ENCODE measurements at regions not wholly inside any gene's neighbourhood (a gene's known extent, or its start where the extent isn't known, plus 50 kb on each side); places are given as distances from the start of the nearest gene placed in this dataset.

- H3K4me1 ChIP-seq (ENCODE audit: control insufficient read depth, insufficient read depth, low read length) = no peaks in the 10 kb centered on the region
- H3K27ac ChIP-seq (ENCODE audit: low read length) = no peak overlapping the region
- H3K9me3 ChIP-seq (replicated peaks; ENCODE audit: control insufficient read depth, low read depth, low read length) = peaks cover 2% of the 10 kb centered on the region
- WGBS (ENCODE audit: insufficient coverage) = no CpG with 5 or more reads among the region's 3 CpGs
- no peak for DNase-seq
- peaks cover 11% of the 10 kb centered on the region for H3K27me3 ChIP-seq (ENCODE audit: control insufficient read depth, insufficient read depth, low read length)
- no peak overlapping the region for H3K4me3 ChIP-seq (ENCODE audit: low read length)
- no peaks in the 10 kb centered on the region for H3K36me3 ChIP-seq (ENCODE audit: control insufficient read depth, insufficient read depth, low read length)
Measured at GRCh38 chr14:65186951-65187350, 84.6 kb upstream of the MAX start.

GRCh38 chr14:65187421-65188049 lies 85.2 kb upstream of the MAX start:
- Histone ChIP-seq H3K4me3 (ENCODE audit: low read length) (no peak overlapping the region), H3K9me3 (replicated peaks; ENCODE audit: control insufficient read depth, low read depth, low read length) (no peaks in the 10 kb centered on the region), H3K27me3 (ENCODE audit: control insufficient read depth, insufficient read depth, low read length) (peaks cover 11% of the 10 kb centered on the region), H3K27ac (ENCODE audit: low read length) (no peak overlapping the region), H3K36me3 (ENCODE audit: control insufficient read depth, insufficient read depth, low read length) (no peaks in the 10 kb centered on the region), H3K4me1 (ENCODE audit: control insufficient read depth, insufficient read depth, low read length) (no peaks in the 10 kb centered on the region)
- 51% methylated on average over 7 of the region's 8 CpGs for WGBS (ENCODE audit: insufficient coverage)
- no peak for DNase-seq

GRCh38 chr14:65190312-65190711 lies 88.0 kb upstream of the MAX start:
- Histone ChIP-seq H3K36me3 (ENCODE audit: control insufficient read depth, insufficient read depth, low read length) (no peaks in the 10 kb centered on the region), H3K4me3 (ENCODE audit: low read length) (no peak overlapping the region), H3K9me3 (replicated peaks; ENCODE audit: control insufficient read depth, low read depth, low read length) (no peaks in the 10 kb centered on the region), H3K4me1 (ENCODE audit: control insufficient read depth, insufficient read depth, low read length) (no peaks in the 10 kb centered on the region), H3K27ac (ENCODE audit: low read length) (no peak overlapping the region), H3K27me3 (ENCODE audit: control insufficient read depth, insufficient read depth, low read length) (peaks cover 10% of the 10 kb centered on the region)
- DNase-seq = no peak
- WGBS (ENCODE audit: insufficient coverage) = 69% methylated on average over 2 of the region's 4 CpGs

DNA sequence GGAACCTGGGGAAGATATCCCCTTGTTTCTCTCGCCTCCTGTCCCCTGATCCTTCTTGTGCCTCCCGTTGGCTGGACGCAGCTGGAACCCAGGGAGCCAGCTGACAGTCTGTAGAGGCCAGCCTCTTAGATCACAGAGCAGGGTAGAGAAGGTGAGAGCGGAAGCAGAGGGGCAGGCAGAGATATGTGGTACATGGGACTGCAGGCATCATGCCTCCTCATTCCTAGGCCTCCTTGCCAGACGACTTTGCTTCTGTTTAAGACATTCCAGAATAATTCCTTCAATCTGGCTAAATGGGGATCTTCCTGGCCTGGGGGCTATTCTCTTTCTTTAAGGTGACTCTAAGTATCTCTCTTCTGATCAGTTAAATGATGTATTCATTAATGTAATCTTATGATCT lies 89.4 kb upstream of the MAX start:
- no peaks in the 10 kb centered on the region for H3K9me3 ChIP-seq (replicated peaks; ENCODE audit: control insufficient read depth, low read depth, low read length)
- DNase-seq = no peak
- no peak overlapping the region for H3K27ac ChIP-seq (ENCODE audit: low read length)
- no peaks in the 10 kb centered on the region for H3K36me3 ChIP-seq (ENCODE audit: control insufficient read depth, insufficient read depth, low read length)
- WGBS (ENCODE audit: insufficient coverage) = 61% methylated on average over 3 of the region's 5 CpGs
- H3K4me1 ChIP-seq (ENCODE audit: control insufficient read depth, insufficient read depth, low read length) = no peaks in the 10 kb centered on the region
- no peak overlapping the region for H3K4me3 ChIP-seq (ENCODE audit: low read length)
- peaks cover 10% of the 10 kb centered on the region for H3K27me3 ChIP-seq (ENCODE audit: control insufficient read depth, insufficient read depth, low read length)

GRCh38 chr14:65192686-65193085 lies 90.4 kb upstream of the MAX start:
- no peak overlapping the region for H3K27ac ChIP-seq (ENCODE audit: low read length)
- no peaks in the 10 kb centered on the region for H3K4me1 ChIP-seq (ENCODE audit: control insufficient read depth, insufficient read depth, low read length)
- 67% methylated on average over 1 of the region's 1 CpG for WGBS (ENCODE audit: insufficient coverage)
- no peaks in the 10 kb centered on the region for H3K36me3 ChIP-seq (ENCODE audit: control insufficient read depth, insufficient read depth, low read length)
- peaks cover 5% of the 10 kb centered on the region for H3K27me3 ChIP-seq (ENCODE audit: control insufficient read depth, insufficient read depth, low read length)
- DNase-seq = no peak
- H3K9me3 ChIP-seq (replicated peaks; ENCODE audit: control insufficient read depth, low read depth, low read length) = no peaks in the 10 kb centered on the region
- H3K4me3 ChIP-seq (ENCODE audit: low read length) = no peak overlapping the region

GRCh38 chr14:65193916-65194590 lies 91.7 kb upstream of the MAX start:
- no peaks in the 10 kb centered on the region for H3K9me3 ChIP-seq (replicated peaks; ENCODE audit: control insufficient read depth, low read depth, low read length)
- no peak overlapping the region for H3K27ac ChIP-seq (ENCODE audit: low read length)
- no CpG with 5 or more reads among the region's 3 CpGs for WGBS (ENCODE audit: insufficient coverage)
- H3K27me3 ChIP-seq (ENCODE audit: control insufficient read depth, insufficient read depth, low read length) = peaks cover 4% of the 10 kb centered on the region
- no peak for DNase-seq
- H3K4me1 ChIP-seq (ENCODE audit: control insufficient read depth, insufficient read depth, low read length) = no peaks in the 10 kb centered on the region
- no peaks in the 10 kb centered on the region for H3K36me3 ChIP-seq (ENCODE audit: control insufficient read depth, insufficient read depth, low read length)
- no peak overlapping the region for H3K4me3 ChIP-seq (ENCODE audit: low read length)

DNA sequence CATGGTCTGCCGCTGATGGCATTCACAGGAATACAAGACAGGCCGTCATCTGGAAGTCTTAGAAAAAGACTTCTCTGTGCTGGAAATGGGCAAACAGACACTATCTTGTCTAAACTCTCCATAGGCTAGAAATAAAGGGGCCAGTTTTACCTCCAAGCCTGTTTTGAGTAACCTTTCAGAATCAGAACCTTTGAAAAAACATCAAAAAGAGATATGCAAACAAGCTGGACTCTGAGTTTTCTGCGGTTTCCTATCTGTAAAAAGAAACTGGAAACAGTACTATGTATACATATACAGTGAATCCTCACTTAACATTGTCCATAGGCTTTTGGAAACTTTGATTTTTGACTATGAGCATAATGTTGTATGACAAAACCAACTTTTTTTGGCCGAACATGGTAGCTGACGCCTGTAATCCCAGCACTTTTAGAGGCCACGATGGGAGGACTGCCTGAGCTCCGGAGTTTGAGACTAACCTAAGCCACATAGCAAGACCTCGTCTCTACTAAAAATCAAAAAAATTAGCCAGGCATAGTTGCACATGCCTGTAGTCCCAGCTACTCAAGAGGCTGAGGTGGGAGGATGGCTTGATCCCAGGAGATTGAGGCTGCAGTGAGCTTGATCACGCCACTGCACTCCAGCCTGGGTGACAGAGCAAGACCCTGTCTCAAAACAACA lies 92.9 kb upstream of the MAX start:
- Histone ChIP-seq H3K9me3 (replicated peaks; ENCODE audit: control insufficient read depth, low read depth, low read length) (no peaks in the 10 kb centered on the region), H3K27ac (ENCODE audit: low read length) (no peak overlapping the region), H3K4me3 (ENCODE audit: low read length) (no peak overlapping the region), H3K36me3 (ENCODE audit: control insufficient read depth, insufficient read depth, low read length) (no peaks in the 10 kb centered on the region), H3K4me1 (ENCODE audit: control insufficient read depth, insufficient read depth, low read length) (no peaks in the 10 kb centered on the region), H3K27me3 (ENCODE audit: control insufficient read depth, insufficient read depth, low read length) (peaks cover 2% of the 10 kb centered on the region)
- 75% methylated on average over 2 of the region's 9 CpGs for WGBS (ENCODE audit: insufficient coverage)
- DNase-seq = no peak

DNA sequence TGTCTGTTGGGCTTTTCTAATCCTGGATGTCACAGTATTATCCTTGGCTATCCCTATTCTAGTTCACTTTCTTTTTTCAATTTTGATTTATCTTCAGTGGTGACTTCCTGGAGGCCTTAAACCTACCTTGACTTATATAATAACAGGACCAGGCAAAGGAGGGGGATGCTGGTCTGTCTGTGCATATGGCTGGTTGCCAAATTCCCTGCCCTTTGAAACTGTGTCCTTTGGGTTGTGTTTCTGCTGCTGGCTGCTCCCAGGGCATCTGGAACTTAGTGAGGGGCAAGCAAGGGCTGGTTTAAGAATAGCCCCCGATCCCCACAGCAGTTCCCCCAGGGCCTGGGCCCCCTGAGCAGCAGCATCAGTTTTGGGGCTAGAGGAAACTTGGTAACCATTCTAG lies 96.0 kb upstream of the MAX start:
- H3K27ac ChIP-seq (ENCODE audit: low read length) = no peak overlapping the region
- peaks cover 2% of the 10 kb centered on the region for H3K27me3 ChIP-seq (ENCODE audit: control insufficient read depth, insufficient read depth, low read length)
- H3K9me3 ChIP-seq (replicated peaks; ENCODE audit: control insufficient read depth, low read depth, low read length) = no peaks in the 10 kb centered on the region
- no CpG with 5 or more reads among the region's 1 CpG for WGBS (ENCODE audit: insufficient coverage)
- no peak for DNase-seq
- no peaks in the 10 kb centered on the region for H3K36me3 ChIP-seq (ENCODE audit: control insufficient read depth, insufficient read depth, low read length)
- no peak overlapping the region for H3K4me3 ChIP-seq (ENCODE audit: low read length)
- H3K4me1 ChIP-seq (ENCODE audit: control insufficient read depth, insufficient read depth, low read length) = no peaks in the 10 kb centered on the region

DNA sequence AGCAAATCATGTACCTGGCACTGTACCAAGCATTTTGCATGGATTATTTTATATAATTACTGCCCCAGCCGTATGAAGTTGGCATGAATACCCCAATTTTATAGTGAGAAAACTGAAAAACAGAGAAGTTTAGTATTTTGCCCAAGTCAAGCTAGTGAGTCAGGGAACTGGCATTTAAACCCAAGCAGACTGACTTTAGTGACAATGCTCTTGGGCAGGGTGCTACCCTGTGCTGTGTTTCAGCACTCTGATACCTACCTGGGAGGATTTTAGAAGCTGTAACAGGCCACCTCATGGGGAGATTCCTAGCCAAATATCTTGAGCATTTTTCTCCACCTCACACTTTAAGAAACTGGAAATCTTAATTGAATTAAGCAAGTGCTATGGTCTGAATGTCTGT lies 98.1 kb upstream of the MAX start:
- Histone ChIP-seq H3K4me3 (ENCODE audit: low read length) (no peak overlapping the region), H3K4me1 (ENCODE audit: control insufficient read depth, insufficient read depth, low read length) (no peaks in the 10 kb centered on the region), H3K27me3 (ENCODE audit: control insufficient read depth, insufficient read depth, low read length) (no peaks in the 10 kb centered on the region), H3K9me3 (replicated peaks; ENCODE audit: control insufficient read depth, low read depth, low read length) (no peaks in the 10 kb centered on the region), H3K27ac (ENCODE audit: low read length) (no peak overlapping the region), H3K36me3 (ENCODE audit: control insufficient read depth, insufficient read depth, low read length) (no peaks in the 10 kb centered on the region)
- DNase-seq = no peak
- no CpG with 5 or more reads among the region's 1 CpG for WGBS (ENCODE audit: insufficient coverage)

DNA sequence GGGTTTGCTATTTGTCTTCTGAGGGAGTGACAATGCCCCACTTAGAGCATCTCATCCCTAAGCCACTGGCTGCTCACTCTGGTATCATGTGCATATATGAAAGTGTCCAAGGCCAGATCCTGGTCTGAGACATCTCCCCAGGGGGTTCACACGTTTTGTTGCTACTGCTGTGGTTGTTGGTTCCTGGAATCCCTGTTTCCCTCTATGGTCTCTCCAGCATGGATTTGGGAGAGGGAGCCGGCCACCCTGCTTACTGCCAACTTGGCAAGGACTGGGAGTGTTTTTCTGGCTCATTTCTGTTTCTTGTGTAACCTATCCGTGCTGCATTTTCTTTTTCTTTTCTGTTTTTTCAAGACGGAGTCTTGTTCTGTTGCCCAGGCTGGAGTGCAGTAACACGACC lies 101.3 kb upstream of the MAX start:
- no peaks in the 10 kb centered on the region for H3K4me1 ChIP-seq (ENCODE audit: control insufficient read depth, insufficient read depth, low read length)
- H3K4me3 ChIP-seq (ENCODE audit: low read length) = no peak overlapping the region
- H3K36me3 ChIP-seq (ENCODE audit: control insufficient read depth, insufficient read depth, low read length) = no peaks in the 10 kb centered on the region
- H3K9me3 ChIP-seq (replicated peaks; ENCODE audit: control insufficient read depth, low read depth, low read length) = no peaks in the 10 kb centered on the region
- 64% methylated on average over 3 of the region's 5 CpGs for WGBS (ENCODE audit: insufficient coverage)
- H3K27ac ChIP-seq (ENCODE audit: low read length) = no peak overlapping the region
- DNase-seq = no peak
- H3K27me3 ChIP-seq (ENCODE audit: control insufficient read depth, insufficient read depth, low read length) = no peaks in the 10 kb centered on the region

Measured in muscle of leg (tissue), 3 donors.